GM12878 (cell line): ENCODE measurements at regions not wholly inside any gene's neighbourhood (a gene's known extent, or its start where the extent isn't known, plus 50 kb on each side); places are given as distances from the start of the nearest gene placed in this dataset.

ENCODE experiments used
- ATAC-seq: fragments of 200-7000 bp; cut with Tn5 transposase; 3 replicates; pipeline ENCODE4 v1.9.1; 2020; ENCODE audit warnings: mild to moderate bottlenecking, moderate library complexity
- BruUV-seq: library from RNA; stranded (reverse); fragments of 400-500 nt; replicated peaks from 2 replicates; lab custom pipeline; 2021; lab: Mats Ljungman, UMichigan
- CTCF ChIA-PET: fragments of 300-600 bp; sonication (Branson Sonifier 250); formaldehyde crosslinking; extraction: SDS; loops from one replicate; lab custom pipeline; 2021; ENCODE audit warnings: inconsistent platforms; lab: Yijun Ruan, JAX
- POLR2A ChIA-PET: fragments of 350-600 bp; formaldehyde crosslinking; extraction: SDS; loops from one replicate; lab custom pipeline; 2021; ENCODE audit warnings: inconsistent platforms; lab: Charles Lee
- RAD21 ChIA-PET: fragments of 300-600 bp; sonication (Branson Sonifier 250); formaldehyde crosslinking; loops from one replicate; lab custom pipeline; 2023; ENCODE audit warnings: antibody characterized with exemption; ENCODE audit not compliant: unreplicated experiment; lab: Charles Lee
- SMC1A ChIA-PET: fragments of 300-600 bp; sonication (Branson Sonifier 250); formaldehyde crosslinking; loops from one replicate; lab custom pipeline; 2023; ENCODE audit not compliant: unreplicated experiment, uncharacterized antibody; lab: Charles Lee
- DNase-seq: peaks from one replicate; pipeline ENCODE4 v3.0.0-alpha.2; 2011; ENCODE audit warnings: low read depth, low spot score
- FAIRE-seq: peaks from 3 replicates; lab custom pipeline; 2011; peaks lifted over from hg19 to GRCh38; lab: Jason Lieb, UNC
- H2AFZ ChIP-seq: 2 replicates; pipeline ENCODE4 v1.6.0; 2011; ENCODE audit warnings: low read depth, low read length, control low read depth; ENCODE audit not compliant: control insufficient read depth
- H3K27ac ChIP-seq: 2 replicates; pipeline ENCODE4 v1.5.1; 2011; ENCODE audit warnings: control low read depth; ENCODE audit not compliant: control insufficient read depth, insufficient read depth
- H3K27me3 ChIP-seq, 2 experiments: replicated peaks in 1 of 2; 2 replicates each; pipeline versions ENCODE4 v1.6.0 to v1.6.1; 2011; ENCODE audit warnings: low read length in 1 of 2; ENCODE audit not compliant: control insufficient read depth in 2 of 2, insufficient read depth in 2 of 2
- H3K36me3 ChIP-seq, 2 experiments: 2 replicates each; pipeline ENCODE4 v1.5.1; 2011; ENCODE audit warnings: low read length in 1 of 2; ENCODE audit not compliant: control insufficient read depth in 2 of 2, insufficient read depth in 2 of 2
- H3K4me1 ChIP-seq: 2 replicates; pipeline ENCODE4 v1.6.1; 2011; ENCODE audit warnings: mild to moderate bottlenecking, low read length, moderate library complexity, mixed read lengths; ENCODE audit not compliant: control insufficient read depth, insufficient read depth
- H3K4me2 ChIP-seq: 2 replicates; pipeline ENCODE4 v1.6.0; 2011; ENCODE audit warnings: control low read depth; ENCODE audit not compliant: control insufficient read depth, insufficient read depth
- H3K4me3 ChIP-seq: fragments of 200-600 bp; sonication (generic); 2 replicates; pipeline ENCODE4 v1.5.1; 2016
- H3K79me2 ChIP-seq: 2 replicates; pipeline ENCODE4 v1.6.0; 2011; ENCODE audit warnings: low read length; ENCODE audit not compliant: control insufficient read depth, insufficient read depth
- H3K9ac ChIP-seq: 2 replicates; pipeline ENCODE4 v1.8.0; 2011; ENCODE audit warnings: low read length, control low read depth, mixed read lengths; ENCODE audit not compliant: control insufficient read depth, insufficient read depth
- H3K9me3 ChIP-seq: replicated peaks from 3 replicates; pipeline ENCODE4 v1.5.1; 2011; ENCODE audit warnings: mild to moderate bottlenecking, low read length; ENCODE audit not compliant: control insufficient read depth, insufficient read depth
- H4K20me1 ChIP-seq: 2 replicates; pipeline ENCODE4 v1.6.0; 2011; ENCODE audit not compliant: control insufficient read depth, insufficient read depth
- NR2F1 ChIP-seq: fragments of 450-650 bp; conservative IDR thresholded peaks from 2 replicates; pipeline ENCODE4 v1.6.1; 2017; ENCODE audit warnings: mild to moderate bottlenecking
- NRF1 ChIP-seq: conservative IDR thresholded peaks from 2 replicates; pipeline ENCODE4 v1.6.1; 2011; ENCODE audit warnings: mild to moderate bottlenecking, low read depth, low read length, improper control_type of control experiment
- USF2 ChIP-seq: IDR thresholded peaks from 2 replicates; pipeline ENCODE4 v1.6.1; 2011; ENCODE audit warnings: low read depth, low read length, improper control_type of control experiment, borderline replicate concordance
- WRNIP1 ChIP-seq: IDR thresholded peaks from 2 replicates; pipeline ENCODE4 v1.6.1; 2011; ENCODE audit warnings: low read depth, low read length, improper control_type of control experiment, borderline replicate concordance
- ZBTB4 ChIP-seq: fragments of 450-650 bp; formaldehyde crosslinking; IDR thresholded peaks from 2 replicates; pipeline ENCODE4 v1.4.0; 2022; ENCODE audit warnings: mild to moderate bottlenecking, moderate library complexity
- WGBS: methylation state at CpG from one replicate; pipeline ENCODE4 v1.1.6; 2016; ENCODE audit warnings: low lambda C conversion rate; ENCODE audit not compliant: insufficient replicate concordance, insufficient coverage; ENCODE audit errors: missing lambda C conversion rate; 5-methylcytosine and 5-hydroxymethylcytosine counted together
- in situ Hi-C: fragments of 300-500 bp; cut with MboI; formaldehyde crosslinking; loops from 9 replicates; pipeline ENCODE4 v1.14.3; 2018; ENCODE audit warnings: mixed read lengths
- intact Hi-C: fragments of 100-400 bp; cut with micrococcal nuclease; formaldehyde crosslinking; loops from one replicate; pipeline ENCODE4 v1.14.2; 2022; ENCODE audit not compliant: unreplicated experiment

- H3K4me2 ChIP-seq: no peak overlapping the region
- FAIRE-seq (no peak), DNase-seq (no peak), ATAC-seq (no peak)
- 36% methylated on average over 3 of the region's 3 CpGs for WGBS
- intact Hi-C loops: no loop called here
- H3K36me3 ChIP-seq: no peaks in the 10 kb centered on the region
- BruUV-seq: no TSS peak
- SMC1A ChIA-PET: interaction anchor here (0.9 to 1.2 kb wide), 2 partner anchors 9 to 31 kb away, joined by 3 read pairs; no protein-coding TSS in a partner anchor
- H2AFZ ChIP-seq: no peak overlapping the region
- H3K79me2 ChIP-seq: no peaks in the 10 kb centered on the region
- H3K27ac ChIP-seq: no peak overlapping the region
- RAD21 ChIA-PET: no interaction called here
- TF ChIP-seq ZBTB4: no peak
- TF ChIP-seq NRF1: no peak
- no peak for TF ChIP-seq WRNIP1
- no peak for TF ChIP-seq USF2
- no peak for TF ChIP-seq NR2F1
- no peak overlapping the region for H3K4me3 ChIP-seq
- CTCF ChIA-PET: interaction anchor here (0.9 kb wide), 1 partner anchor 85 kb away, joined by 3 read pairs; no protein-coding TSS in a partner anchor
- no peak overlapping the region for H3K9ac ChIP-seq
- no peaks in the 10 kb centered on the region for H4K20me1 ChIP-seq
- in situ Hi-C loops: no loop called here
- POLR2A ChIA-PET: no interaction called here
- no peaks in the 10 kb centered on the region for H3K4me1 ChIP-seq
- no peaks in the 10 kb centered on the region for H3K9me3 ChIP-seq
- no peaks in the 10 kb centered on the region for H3K27me3 ChIP-seq
Observed at GRCh38 chr18:68270017-68270416, 444.9 kb downstream of the TMX3 start.
